Stimulated activated naive CD8-positive, alpha-beta T cell treated with anti-CD3 and anti-CD28 coated beads, Interleukin-15, Interleukin-2, amounts not matched to agents 100 U/mL and 50 U/mL, for 24 hours (primary cell): ENCODE measurements at regions not wholly inside any gene's neighbourhood (a gene's known extent, or its start where the extent isn't known, plus 50 kb on each side); places are given as distances from the start of the nearest gene placed in this dataset.

ENCODE experiments used
- ATAC-seq: fragments of 150-1000 bp; cut with Tn5 transposase; one replicate; pipeline ENCODE4 v1.10.0; 2021
- DNase-seq: peaks from one replicate; pipeline ENCODE4 v3.0.0; 2021

- ATAC-seq (no peak), DNase-seq (no peak)
Observed at GRCh38 chr18:30334781-30335180, 707.8 kb downstream of the DSC3 start.

DNA sequence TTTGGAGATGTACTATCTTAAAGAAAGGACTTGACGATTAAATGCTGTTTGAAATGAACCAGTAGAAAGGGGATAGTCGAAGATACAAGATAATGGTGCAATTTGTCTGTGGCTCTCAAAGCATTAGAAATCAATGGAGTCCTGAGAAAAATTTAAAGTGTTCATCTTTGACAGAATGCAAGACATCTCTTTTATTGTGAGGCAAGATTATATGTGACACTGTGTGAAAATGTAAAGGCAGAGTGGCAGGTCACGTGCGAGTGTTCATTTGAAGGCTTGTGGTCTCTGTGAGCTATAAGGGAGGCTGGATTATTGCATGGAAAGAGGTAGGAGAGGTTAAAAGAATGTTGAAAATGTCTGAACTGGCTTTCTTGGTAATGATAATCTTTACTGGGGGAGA is 709.2 kb downstream of the DSC3 start:
- no peak for ATAC-seq
- no peak for DNase-seq

DNA sequence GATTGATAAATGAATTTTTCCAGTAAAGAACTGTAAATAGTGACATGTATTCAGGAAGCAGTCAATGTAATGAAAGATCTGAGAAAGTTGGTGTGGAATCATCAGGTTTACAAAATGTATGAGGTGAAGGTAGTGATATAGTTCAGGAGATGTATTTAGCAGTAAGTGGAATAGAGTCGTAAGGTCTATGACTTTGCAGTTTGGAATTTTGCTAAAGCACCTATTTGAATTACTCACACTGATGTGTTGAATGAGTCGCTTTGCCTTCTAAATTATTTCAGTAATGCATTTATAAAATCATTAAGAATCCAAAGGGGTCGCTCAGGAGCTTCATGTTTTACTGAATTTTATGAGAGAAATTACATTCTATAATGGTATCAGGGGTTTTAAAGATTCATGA is 713.7 kb downstream of the DSC3 start:
- no peak for ATAC-seq
- no peak for DNase-seq

GRCh38 chr18:30302181-30302580 is 740.4 kb downstream of the DSC3 start:
- ATAC-seq = no peak
- no peak for DNase-seq

GRCh38 chr18:30298769-30299168 is 743.8 kb downstream of the DSC3 start:
- ATAC-seq = no peak
- no peak for DNase-seq

DNA sequence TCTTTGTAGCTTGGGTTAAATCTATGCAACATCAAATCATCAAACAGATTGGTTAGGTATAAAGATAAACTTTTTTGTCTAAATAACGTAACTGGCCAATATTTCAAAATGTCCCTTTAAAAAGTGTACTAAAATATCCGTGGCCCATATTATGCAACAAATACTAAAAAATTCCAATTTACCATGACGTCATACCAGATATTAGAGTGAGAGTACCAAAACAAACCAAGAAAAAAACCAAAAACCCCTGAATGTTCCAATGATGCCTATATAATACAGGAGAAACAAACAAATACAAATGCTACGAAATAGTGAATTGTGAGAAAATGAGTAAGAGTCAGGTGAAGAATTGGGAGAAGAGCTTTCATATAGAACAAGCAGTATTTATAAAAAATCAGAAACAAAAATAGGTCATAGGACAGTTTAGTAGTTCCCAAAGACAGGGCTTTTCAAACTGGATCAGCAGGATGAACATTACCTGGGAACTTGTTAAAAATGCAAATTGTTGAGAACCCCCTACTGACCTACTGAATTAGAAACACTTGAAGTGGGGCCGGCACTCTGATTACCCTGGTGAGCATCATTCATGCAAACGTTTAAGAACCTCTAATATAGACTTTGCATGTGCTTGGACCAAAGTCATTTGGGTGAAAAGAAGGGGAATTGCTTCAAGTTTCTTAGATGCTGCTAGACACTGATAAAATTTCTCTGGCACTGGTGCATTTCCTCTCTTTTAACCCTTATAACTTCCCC is 753.7 kb downstream of the DSC3 start:
- DNase-seq (no peak), ATAC-seq (no peak)

GRCh38 chr18:30280861-30281470 is 761.6 kb downstream of the DSC3 start:
- DNase-seq (no peak), ATAC-seq (no peak)

GRCh38 chr18:30280186-30280585 is 762.4 kb downstream of the DSC3 start:
- DNase-seq (no peak), ATAC-seq (no peak)

DNA sequence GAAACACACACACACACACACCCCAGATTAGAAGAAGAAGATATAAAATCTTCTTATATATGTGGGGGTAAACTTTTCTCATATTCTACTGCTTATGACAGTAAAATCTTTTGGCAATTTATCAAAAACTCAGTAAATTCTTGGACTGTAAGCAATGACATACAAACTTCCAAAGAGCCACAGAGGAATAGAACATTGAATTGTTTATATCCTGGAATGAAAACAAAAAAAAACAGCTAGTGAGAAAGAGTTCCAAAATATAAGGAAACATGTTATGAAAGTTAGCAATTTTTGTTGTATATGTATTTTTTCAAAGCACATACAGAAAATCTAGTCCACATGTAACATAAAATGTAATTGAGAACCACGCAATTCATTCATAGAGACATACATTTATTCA is 764.9 kb downstream of the DSC3 start:
- no peak for DNase-seq
- no peak for ATAC-seq

DNA sequence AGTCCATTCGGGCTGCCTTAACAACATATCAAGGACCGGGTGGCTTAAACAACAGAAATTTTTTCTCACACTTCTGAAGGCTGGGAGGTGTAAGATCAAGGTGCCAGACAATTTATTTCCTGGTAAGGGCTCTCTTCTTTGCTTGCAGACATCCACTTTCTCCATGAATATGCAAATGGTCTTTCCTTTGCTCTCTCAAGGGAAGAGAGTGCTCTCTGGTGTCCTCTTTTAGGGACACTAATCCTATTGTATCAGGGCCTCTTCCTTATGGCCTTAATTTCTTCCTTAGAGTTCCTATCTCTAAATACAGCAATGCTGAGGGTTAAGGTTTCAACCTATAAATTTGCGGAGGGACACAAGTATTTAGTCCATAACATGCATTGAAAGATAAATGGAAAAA is 770.8 kb downstream of the DSC3 start:
- DNase-seq (no peak), ATAC-seq (no peak)

- DNase-seq = no peak
- no peak for ATAC-seq
Observed at GRCh38 chr18:30265190-30265589, 777.4 kb downstream of the DSC3 start.

DNA sequence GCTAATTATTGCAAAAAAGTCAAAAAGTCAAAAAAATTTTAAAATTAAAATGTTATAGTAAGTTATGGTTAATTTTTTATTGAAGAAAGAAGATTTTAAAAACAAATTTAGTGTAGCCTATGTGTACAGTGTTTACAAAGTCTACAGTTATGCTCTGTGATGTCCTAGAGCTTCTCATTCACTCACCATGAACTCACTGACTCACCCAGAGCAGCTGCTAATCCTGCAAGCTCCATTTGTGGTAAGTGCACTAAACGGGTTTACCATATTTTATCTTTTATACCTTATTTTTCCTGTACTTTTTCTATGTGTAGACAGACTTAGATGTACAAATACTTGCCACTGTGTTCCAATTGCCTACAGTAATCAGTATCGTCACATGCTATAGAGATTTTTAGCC is 788.2 kb downstream of the DSC3 start:
- ATAC-seq (no peak), DNase-seq (no peak)

DNA sequence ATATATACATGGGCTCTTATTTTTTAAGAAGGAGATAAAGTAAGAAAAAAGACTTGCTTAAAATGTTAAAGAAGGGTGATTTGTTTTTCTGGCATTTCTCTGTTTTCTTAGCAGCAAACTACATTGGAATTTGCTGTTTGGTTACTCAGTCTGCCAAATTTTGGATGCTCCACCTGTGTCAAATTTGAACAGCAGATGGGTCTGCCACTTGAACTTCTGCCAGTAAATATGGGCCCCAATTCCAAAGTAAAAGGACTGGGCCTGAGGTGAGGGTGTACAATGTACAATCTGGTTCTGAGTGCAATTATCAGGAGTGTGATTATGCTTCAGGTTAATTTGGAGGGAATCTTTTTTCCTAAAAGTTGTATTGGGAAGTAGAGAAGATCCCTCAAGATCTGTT is 794.5 kb downstream of the DSC3 start:
- no peak for ATAC-seq
- DNase-seq = no peak

DNA sequence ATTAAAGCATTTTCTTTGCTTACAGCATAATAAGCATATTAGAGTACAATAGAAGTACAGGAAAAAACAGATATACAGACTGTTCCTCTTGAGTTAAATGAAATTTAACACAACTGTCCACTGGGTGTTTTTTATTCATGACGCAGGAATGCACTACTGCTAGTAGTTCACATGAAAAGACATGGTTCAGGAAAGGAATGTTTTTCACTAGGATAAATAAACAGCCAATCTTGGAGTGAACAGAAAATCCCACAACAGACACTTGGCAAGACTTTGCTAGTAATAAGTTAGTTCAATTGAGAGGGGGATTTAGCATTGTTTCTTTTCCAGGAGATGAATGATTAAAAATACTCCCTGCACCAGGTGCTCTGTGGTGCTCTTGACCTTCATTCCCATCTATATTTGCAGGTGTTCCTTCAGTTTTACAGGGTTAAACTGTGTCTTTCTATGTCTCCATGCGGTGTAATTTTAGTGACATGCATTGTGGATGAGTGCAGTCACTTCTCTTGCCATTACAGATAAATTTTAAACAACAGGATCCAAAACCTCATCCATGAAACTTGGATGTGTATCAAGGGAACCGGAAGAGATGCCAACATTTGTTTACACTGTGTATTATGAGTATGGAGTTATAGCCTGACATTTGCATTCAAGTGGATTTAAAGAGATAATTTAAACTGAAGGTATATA is 796.6 kb downstream of the DSC3 start:
- ATAC-seq (no peak), DNase-seq (no peak)

DNA sequence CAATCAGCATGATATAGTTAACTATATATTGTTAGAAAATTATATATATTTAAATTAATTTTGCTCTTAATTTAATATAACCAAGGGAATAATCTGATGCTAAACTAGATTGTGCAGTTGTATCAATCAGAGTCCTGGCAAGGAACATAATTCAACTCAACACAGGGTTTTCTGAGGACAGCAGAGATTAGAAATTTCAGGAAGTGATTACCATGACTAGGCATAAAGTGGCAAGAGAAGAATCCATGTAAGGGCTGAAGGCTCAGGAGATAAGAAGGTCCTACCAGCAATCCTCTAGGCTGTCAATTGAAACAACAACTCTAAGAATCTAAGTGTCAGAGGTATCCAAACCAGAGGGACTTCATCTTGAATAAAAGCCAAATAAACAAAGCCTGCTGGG is 807.8 kb downstream of the DSC3 start:
- no peak for DNase-seq
- no peak for ATAC-seq

DNA sequence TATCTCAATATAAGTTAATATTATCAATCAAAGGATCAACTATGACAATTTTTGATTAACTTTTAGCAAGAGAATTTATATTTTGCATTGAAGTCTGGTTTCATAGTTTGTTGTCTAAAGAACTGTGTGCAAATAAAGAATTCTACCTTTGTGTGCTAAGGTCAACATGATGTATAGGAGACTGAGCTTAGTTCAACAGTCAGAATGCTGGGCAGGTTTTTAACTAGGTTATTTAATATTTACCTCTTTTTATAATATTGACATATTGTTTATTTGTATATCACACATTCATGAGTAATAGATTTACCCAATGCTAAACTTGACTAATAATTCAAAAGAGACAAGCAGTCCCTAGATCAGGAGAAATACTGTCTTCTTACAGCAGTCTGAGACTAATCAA is 831.4 kb downstream of the DSC3 start:
- ATAC-seq = no peak

GRCh38 chr18:30208546-30208945 is 834.0 kb downstream of the DSC3 start:
- ATAC-seq (no peak), DNase-seq (no peak)

More for the DNA sequence above, 831.4 kb downstream of the DSC3 start:
- no peak for DNase-seq

- ATAC-seq = no peak
- no peak for DNase-seq
Observed at GRCh38 chr18:30192216-30192615, 850.3 kb downstream of the DSC3 start.

DNA sequence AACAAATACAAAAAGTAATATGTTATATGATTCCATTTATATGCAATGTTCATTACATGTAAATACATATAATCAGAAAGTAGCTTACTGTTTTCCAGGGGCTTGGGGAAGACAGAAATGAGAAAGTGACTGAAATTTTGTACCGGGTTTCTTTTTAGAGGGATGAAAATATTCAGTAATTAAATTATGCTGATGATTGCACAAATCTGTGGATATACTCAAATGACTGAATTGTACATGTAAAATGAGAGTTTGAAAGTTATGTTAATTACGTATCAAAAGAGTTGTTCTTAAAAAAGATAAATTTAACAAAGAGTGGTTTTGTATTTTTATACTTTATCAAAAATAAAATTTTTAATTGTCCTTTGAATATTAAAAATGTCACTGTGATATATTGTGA is 856.3 kb downstream of the DSC3 start:
- ATAC-seq (no peak), DNase-seq (no peak)

- no peak for ATAC-seq
- no peak for DNase-seq
Observed at GRCh38 chr18:30177056-30177455, 865.5 kb downstream of the DSC3 start.

DNA sequence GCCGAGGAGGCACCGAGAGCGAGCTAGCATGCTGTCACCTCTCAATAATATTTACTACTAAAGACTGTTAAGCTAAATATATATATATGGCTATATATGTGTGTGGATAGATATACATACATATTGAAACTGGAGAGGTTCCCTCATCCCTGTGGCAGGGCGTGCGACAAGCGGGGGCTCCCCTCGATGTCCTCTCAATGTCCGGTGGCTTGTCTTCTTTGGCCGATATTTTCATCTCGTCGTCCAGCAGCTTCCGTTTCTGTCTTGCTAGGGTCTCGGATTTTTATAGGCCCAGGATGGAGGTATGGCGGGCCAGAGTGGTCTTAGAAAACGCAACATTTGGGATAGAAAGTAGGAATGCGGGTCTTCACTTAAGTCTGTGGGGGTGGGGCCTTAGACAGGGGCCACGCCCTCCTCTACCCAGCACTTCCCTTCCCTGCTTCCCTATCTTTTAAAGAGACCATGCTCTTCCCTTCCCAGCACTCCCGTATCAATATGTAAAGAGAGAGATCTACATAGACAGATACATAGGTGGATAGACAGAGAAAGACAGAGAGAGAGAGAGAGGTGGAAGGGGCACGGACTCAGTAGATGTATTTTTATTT is 866.8 kb downstream of the DSC3 start:
- ATAC-seq = no peak

GRCh38 chr18:30175061-30175574 is 867.4 kb downstream of the DSC3 start:
- ATAC-seq (no peak), DNase-seq (no peak)

More for the DNA sequence above, 866.8 kb downstream of the DSC3 start:
- no peak for DNase-seq

- no peak for DNase-seq
Observed at GRCh38 chr18:30163573-30163972, 879.0 kb downstream of the DSC3 start.

More at GRCh38 chr18:30163573-30163972, 879.0 kb downstream of the DSC3 start:
- no peak for ATAC-seq
